ENCODE measurements at regions not wholly inside any gene's neighbourhood (a gene's known extent, or its start where the extent isn't known, plus 50 kb on each side); places are given as distances from the start of the nearest gene placed in this dataset.

- no peak for DNase-seq
These were observed 78.4 kb downstream of the MACIR start for GRCh38 chr5:103336941-103337340.

- DNase-seq, result no peak
These were observed 74.8 kb downstream of the MACIR start for GRCh38 chr5:103333376-103333775.

GRCh38 chr5:103330875-103331274 lies 72.3 kb downstream of the MACIR start:
- no peak for DNase-seq

Data from inflammatory macrophage treated with lipopolysaccharide for 4 hours (primary cell).